Prostate gland (tissue), 2 donors: ENCODE measurements at regions not wholly inside any gene's neighbourhood (a gene's known extent, or its start where the extent isn't known, plus 50 kb on each side); places are given as distances from the start of the nearest gene placed in this dataset.

Experiments used
- DNase-seq: peaks from one replicate; pipeline ENCODE4 v3.0.0-alpha.2; 2019; ENCODE audit warnings: low spot score
- H3K27ac ChIP-seq, 2 donors: fragments of 200-600 bp; sonication (generic); 2 replicates each; pipeline ENCODE4 v1.5.1; 2017 to 2019
- H3K27me3 ChIP-seq: fragments of 200-600 bp; sonication (generic); replicated peaks from 2 replicates; pipeline ENCODE4 v1.5.1; 2019; ENCODE audit not compliant: insufficient read depth
- H3K36me3 ChIP-seq, 2 donors: fragments of 200-600 bp; sonication (generic); 1 replicate in 1 of 2; 2 replicates in 1 of 2; pipeline versions ENCODE4 v1.5.1 to v1.8.1; 2017 to 2019
- H3K4me1 ChIP-seq: fragments of 200-600 bp; sonication (generic); replicated peaks from 2 replicates; pipeline ENCODE4 v1.5.1; 2019
- H3K4me3 ChIP-seq, 2 donors: fragments of 200-600 bp; sonication (generic); 2 replicates each; pipeline ENCODE4 v1.5.1; 2017 to 2019
- H3K9me3 ChIP-seq: fragments of 200-600 bp; sonication (generic); 2 replicates; pipeline ENCODE4 v1.5.1; 2017
- POLR2A ChIP-seq: fragments of 450-650 bp; IDR thresholded peaks from one replicate; pipeline ENCODE4 v1.6.1; 2016; ENCODE audit warnings: antibody characterized with exemption, mild to moderate bottlenecking
- POLR2AphosphoS5 ChIP-seq: sonication (generic); formaldehyde crosslinking; IDR thresholded peaks from one replicate; pipeline ENCODE4 v1.6.1; 2017; ENCODE audit warnings: antibody characterized with exemption
- WGBS: methylation state at CpG from one replicate; pipeline ENCODE4 v1.1.5; 2018; 5-methylcytosine and 5-hydroxymethylcytosine counted together
- intact Hi-C: fragments of 100-400 bp; cut with DNase I; formaldehyde crosslinking; loops from one replicate; pipeline ENCODE4 v1.14.2; 2022
- TF ChIP-seq, protein P1 (sequence below), 4 experiments: fragments of 200-600 bp in 2 of 4; fragments of 450-650 bp in 2 of 4; sonication (generic) in 2 of 4; IDR thresholded peaks; 1 replicate in 3 of 4; 2 replicates in 1 of 4; pipeline ENCODE4 v1.5.1; 2016 to 2019; ENCODE audit warnings: antibody characterized with exemption in 4 of 4, mild to moderate bottlenecking in 2 of 4, moderate library complexity in 2 of 4

DNA sequence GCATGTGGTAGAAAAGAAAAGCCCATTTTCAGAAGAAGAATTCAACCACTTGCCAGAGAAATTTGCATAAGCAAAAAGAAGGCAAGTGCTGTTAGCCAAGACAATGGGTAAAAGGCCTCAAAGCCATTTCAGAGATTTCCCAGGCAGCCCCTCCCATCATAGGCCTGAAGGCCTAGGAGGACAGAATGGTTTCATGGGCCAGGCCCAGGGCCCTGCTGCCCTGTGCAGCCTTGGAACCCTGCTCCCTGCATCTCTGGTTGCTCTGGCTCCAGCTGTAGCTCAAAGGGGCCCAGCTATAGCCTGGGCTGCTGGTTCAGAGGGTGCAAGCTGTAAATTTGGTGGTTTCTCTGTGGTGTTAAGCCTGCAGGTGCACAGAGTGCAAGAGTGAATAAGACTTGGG lies 212.8 kb downstream of the EFNB2 start:
- no peak for DNase-seq
- intact Hi-C loops: no loop called here
- H3K4me3 ChIP-seq: no peak overlapping the region
- H3K27ac ChIP-seq: no peak overlapping the region
- TF ChIP-seq POLR2A: no peak
- no peak for TF ChIP-seq POLR2AphosphoS5
- TF ChIP-seq, protein P1, sequence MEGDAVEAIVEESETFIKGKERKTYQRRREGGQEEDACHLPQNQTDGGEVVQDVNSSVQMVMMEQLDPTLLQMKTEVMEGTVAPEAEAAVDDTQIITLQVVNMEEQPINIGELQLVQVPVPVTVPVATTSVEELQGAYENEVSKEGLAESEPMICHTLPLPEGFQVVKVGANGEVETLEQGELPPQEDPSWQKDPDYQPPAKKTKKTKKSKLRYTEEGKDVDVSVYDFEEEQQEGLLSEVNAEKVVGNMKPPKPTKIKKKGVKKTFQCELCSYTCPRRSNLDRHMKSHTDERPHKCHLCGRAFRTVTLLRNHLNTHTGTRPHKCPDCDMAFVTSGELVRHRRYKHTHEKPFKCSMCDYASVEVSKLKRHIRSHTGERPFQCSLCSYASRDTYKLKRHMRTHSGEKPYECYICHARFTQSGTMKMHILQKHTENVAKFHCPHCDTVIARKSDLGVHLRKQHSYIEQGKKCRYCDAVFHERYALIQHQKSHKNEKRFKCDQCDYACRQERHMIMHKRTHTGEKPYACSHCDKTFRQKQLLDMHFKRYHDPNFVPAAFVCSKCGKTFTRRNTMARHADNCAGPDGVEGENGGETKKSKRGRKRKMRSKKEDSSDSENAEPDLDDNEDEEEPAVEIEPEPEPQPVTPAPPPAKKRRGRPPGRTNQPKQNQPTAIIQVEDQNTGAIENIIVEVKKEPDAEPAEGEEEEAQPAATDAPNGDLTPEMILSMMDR (IDR thresholded peaks at IDR 0.05): no peak
- no peaks in the 10 kb centered on the region for H3K27me3 ChIP-seq
- no peaks in the 10 kb centered on the region for H3K9me3 ChIP-seq
- H3K4me1 ChIP-seq: no peaks in the 10 kb centered on the region
- H3K36me3 ChIP-seq: no peaks in the 10 kb centered on the region

DNA sequence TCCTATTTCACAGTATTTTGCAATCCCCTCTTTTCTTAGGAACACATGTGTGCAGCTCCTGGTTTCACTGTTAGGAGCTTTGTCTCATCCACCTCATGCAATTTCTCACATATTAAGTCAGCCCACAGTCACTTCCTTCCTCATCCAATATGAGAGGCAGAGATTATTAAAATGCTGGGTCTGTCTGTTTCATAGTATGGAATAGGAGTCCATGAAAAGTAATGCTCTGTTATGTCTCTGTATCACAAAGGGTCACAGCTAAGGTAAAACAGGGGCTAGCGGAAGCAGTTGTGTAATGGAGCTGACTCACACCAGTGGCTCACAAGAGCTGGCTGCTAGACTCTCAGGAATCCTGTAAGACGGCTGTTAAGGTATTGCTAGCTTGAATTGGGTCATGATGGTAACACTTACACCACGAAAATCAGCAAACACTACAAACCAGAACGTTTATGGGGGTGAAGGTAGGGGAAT lies 216.5 kb downstream of the EFNB2 start:
- Histone ChIP-seq H3K27ac (no peak overlapping the region), H3K36me3 (no peaks in the 10 kb centered on the region), H3K4me3 (no peak overlapping the region), H3K9me3 (no peaks in the 10 kb centered on the region), H3K27me3 (no peaks in the 10 kb centered on the region), H3K4me1 (no peaks in the 10 kb centered on the region)
- TF ChIP-seq POLR2AphosphoS5 (no peak), POLR2A (no peak)
- TF ChIP-seq, protein P1 (IDR thresholded peaks at IDR 0.05): no peak
- intact Hi-C loops: no loop called here
- 39% methylated on average over 4 of the region's 4 CpGs for WGBS
- no peak for DNase-seq

DNA sequence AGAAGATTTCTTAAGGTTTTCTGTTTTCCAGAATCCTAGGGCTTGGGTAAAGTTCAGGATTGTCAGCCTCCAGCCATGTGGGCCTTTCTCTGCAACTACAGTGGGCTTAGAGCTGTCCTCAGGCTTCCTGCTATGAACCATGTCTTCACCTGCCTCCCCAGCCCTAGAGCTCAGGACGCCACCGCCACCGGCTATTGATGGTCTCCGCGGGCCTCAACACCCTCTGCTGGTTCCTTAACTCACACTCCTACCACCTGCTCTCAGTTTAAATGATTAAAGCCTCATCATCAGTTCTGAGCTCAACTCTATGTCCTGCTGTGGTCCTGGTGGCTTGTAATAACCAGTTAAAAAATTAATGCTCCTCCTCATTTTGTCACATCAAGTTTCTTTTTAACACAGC lies 221.0 kb downstream of the EFNB2 start:
- WGBS: 86% methylated on average over 5 of the region's 5 CpGs
- intact Hi-C loops: no loop called here
- no peaks in the 10 kb centered on the region for H3K9me3 ChIP-seq
- H3K36me3 ChIP-seq: no peaks in the 10 kb centered on the region
- DNase-seq: no peak
- H3K27me3 ChIP-seq: no peaks in the 10 kb centered on the region
- TF ChIP-seq POLR2A (no peak), POLR2AphosphoS5 (no peak)
- TF ChIP-seq, protein P1 (IDR thresholded peaks at IDR 0.05): no peak
- no peaks in the 10 kb centered on the region for H3K4me1 ChIP-seq
- H3K4me3 ChIP-seq: no peak overlapping the region
- no peak overlapping the region for H3K27ac ChIP-seq

DNA sequence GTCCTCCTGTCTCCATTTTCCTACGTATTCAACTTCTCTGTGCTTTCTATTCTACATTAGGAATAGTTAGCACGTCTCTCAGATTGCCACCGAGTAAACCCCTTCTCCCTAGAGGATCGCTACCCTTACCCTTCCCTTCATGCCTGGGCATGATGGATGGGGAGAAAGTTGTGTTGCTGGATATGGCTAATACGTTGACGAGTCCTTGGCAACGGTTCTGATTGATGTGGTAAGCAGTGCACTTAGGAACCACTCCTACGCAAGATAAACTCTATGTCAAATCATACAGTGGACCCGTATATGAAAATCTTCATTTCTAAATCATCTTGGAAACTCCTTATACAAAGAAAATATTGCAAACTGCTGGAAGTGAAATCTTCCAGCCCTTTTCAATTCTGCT lies 224.5 kb downstream of the EFNB2 start:
- DNase-seq: no peak
- Histone ChIP-seq H3K27me3 (no peaks in the 10 kb centered on the region), H3K4me1 (no peaks in the 10 kb centered on the region), H3K4me3 (no peak overlapping the region), H3K9me3 (no peaks in the 10 kb centered on the region), H3K27ac (no peak overlapping the region), H3K36me3 (no peaks in the 10 kb centered on the region)
- intact Hi-C loops: no loop called here
- TF ChIP-seq POLR2A: no peak
- WGBS: 93% methylated on average over 9 of the region's 9 CpGs

DNA sequence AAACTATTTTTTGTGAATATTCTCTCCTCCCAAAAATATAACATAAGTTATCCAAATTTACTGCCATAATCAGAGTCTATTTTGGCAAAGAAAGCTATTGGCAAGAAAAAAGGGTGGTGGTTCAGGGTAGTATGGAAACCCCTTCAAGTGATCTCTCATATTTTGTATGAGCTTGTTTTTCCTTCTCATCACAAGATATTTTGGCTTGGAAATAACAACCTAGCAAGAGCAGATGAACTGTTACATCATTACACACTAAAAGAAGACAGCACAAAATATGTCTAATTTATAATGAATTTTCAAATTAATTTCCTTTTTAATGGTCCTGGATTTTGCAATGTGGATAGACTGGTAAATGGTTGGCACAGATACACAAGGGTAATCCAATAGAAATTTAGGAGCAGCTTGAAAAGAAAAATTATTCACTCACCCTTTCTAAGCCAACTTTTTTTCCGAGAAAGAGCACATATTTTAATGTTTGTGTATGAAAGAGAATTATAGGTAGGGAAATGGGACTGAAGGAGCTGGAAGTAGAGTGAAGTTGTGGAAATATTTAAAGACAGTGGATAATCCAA lies 225.1 kb downstream of the EFNB2 start:
- Histone ChIP-seq H3K27ac (no peak overlapping the region), H3K9me3 (no peaks in the 10 kb centered on the region), H3K4me3 (no peak overlapping the region), H3K27me3 (no peaks in the 10 kb centered on the region), H3K36me3 (no peaks in the 10 kb centered on the region), H3K4me1 (no peaks in the 10 kb centered on the region)
- TF ChIP-seq, protein P1 (IDR thresholded peaks at IDR 0.05): no peak
- TF ChIP-seq POLR2AphosphoS5 (no peak), POLR2A (no peak)
- intact Hi-C loops: no loop called here
- no peak for DNase-seq
- 85% methylated on average over 1 of the region's 1 CpG for WGBS
